HEK293 (cell line): ENCODE measurements at regions not wholly inside any gene's neighbourhood (a gene's known extent, or its start where the extent isn't known, plus 50 kb on each side); places are given as distances from the start of the nearest gene placed in this dataset.

Experiments
- CTCF ChIA-PET: fragments of 350-600 bp; formaldehyde crosslinking; extraction: SDS; loops from one replicate; lab custom pipeline; 2021; ENCODE audit warnings: antibody characterized with exemption; lab: Yijun Ruan, JAX
- POLR2A ChIA-PET: fragments of 300-600 bp; formaldehyde crosslinking; extraction: SDS; loops from one replicate; lab custom pipeline; 2020; ENCODE audit warnings: antibody characterized with exemption, inconsistent platforms; lab: Yijun Ruan, JAX
- H3K27ac ChIP-seq: fragments of 200-500 bp; sonication (Bioruptor generic); 2 replicates; pipeline ENCODE4 v1.5.1; 2014; ENCODE audit warnings: low read depth, low read length, control low read depth, inconsistent platforms; ENCODE audit errors: extremely low read depth
- H3K36me3 ChIP-seq, 2 experiments: fragments of 200-500 bp in 1 of 2; sonication (Bioruptor generic) in 1 of 2; 1 replicate in 1 of 2; 2 replicates in 1 of 2; pipeline ENCODE4 v1.5.1; 2014 to 2017; ENCODE audit warnings: inconsistent platforms in 2 of 2, low read length in 2 of 2; ENCODE audit not compliant: control insufficient read depth in 2 of 2, insufficient read depth in 1 of 2
- H3K4me1 ChIP-seq: fragments of 200-500 bp; sonication (Bioruptor generic); 2 replicates; pipeline ENCODE4 v1.5.1; 2014; ENCODE audit warnings: mild to moderate bottlenecking, low read length, inconsistent platforms; ENCODE audit not compliant: control insufficient read depth, insufficient read depth
- H3K4me3 ChIP-seq: 2 replicates; pipeline ENCODE4 v1.5.1; 2011; ENCODE audit warnings: low read depth, mild to moderate bottlenecking, control low read depth, low read length, moderate library complexity
- H3K9me3 ChIP-seq: fragments of 200-500 bp; sonication (Bioruptor generic); 2 replicates; pipeline ENCODE4 v1.5.1; 2014; ENCODE audit warnings: low read depth, low read length, inconsistent platforms; ENCODE audit not compliant: control insufficient read depth, insufficient read depth
- BCL11A ChIP-seq: fragments of 450-650 bp; formaldehyde crosslinking; IDR thresholded peaks from 2 replicates; pipeline ENCODE4 v1.5.1; 2016; ENCODE audit warnings: low read depth, missing biosample characterization, missing genetic modification characterization
- KLF8 ChIP-seq: fragments of 450-650 bp; formaldehyde crosslinking; IDR thresholded peaks from 2 replicates; pipeline ENCODE4 v1.5.1; 2016; ENCODE audit warnings: missing biosample characterization, missing genetic modification characterization
- OSR2 ChIP-seq: fragments of 450-650 bp; formaldehyde crosslinking; IDR thresholded peaks from 2 replicates; pipeline ENCODE4 v1.5.1; 2016; ENCODE audit warnings: missing biosample characterization, missing genetic modification characterization
- ZBTB7A ChIP-seq: fragments of 450-650 bp; formaldehyde crosslinking; IDR thresholded peaks from 2 replicates; pipeline ENCODE4 v1.5.1; 2016; ENCODE audit warnings: low read depth, missing biosample characterization, missing genetic modification characterization
- ZNF121 ChIP-seq: fragments of 450-650 bp; formaldehyde crosslinking; IDR thresholded peaks from 2 replicates; pipeline ENCODE4 v1.5.1; 2016; ENCODE audit warnings: missing biosample characterization, missing genetic modification characterization
- ZNF133 ChIP-seq: fragments of 450-650 bp; formaldehyde crosslinking; IDR thresholded peaks from 2 replicates; pipeline ENCODE4 v1.5.1; 2016; ENCODE audit warnings: missing biosample characterization, missing genetic modification characterization
- ZNF2 ChIP-seq: fragments of 450-650 bp; formaldehyde crosslinking; IDR thresholded peaks from 2 replicates; pipeline ENCODE4 v1.5.1; 2016; ENCODE audit warnings: missing biosample characterization, missing genetic modification characterization
- ZNF274 ChIP-seq, 2 experiments: fragments of 200-500 bp in 1 of 2; fragments of 450-650 bp in 1 of 2; sonication (Bioruptor generic) in 1 of 2; formaldehyde crosslinking in 1 of 2; IDR thresholded peaks; 2 replicates each; pipeline versions ENCODE4 v1.5.1 to v1.6.1; 2014 to 2016; ENCODE audit warnings: borderline replicate concordance in 1 of 2, inconsistent platforms in 1 of 2, low read length in 1 of 2, missing biosample characterization in 1 of 2, missing genetic modification characterization in 1 of 2
- ZNF510 ChIP-seq: fragments of 450-650 bp; formaldehyde crosslinking; IDR thresholded peaks from 2 replicates; pipeline ENCODE4 v1.5.1; 2018; ENCODE audit warnings: mild to moderate bottlenecking, missing genetic modification characterization, missing biosample characterization; ENCODE audit not compliant: insufficient replicate concordance
- ZNF544 ChIP-seq: fragments of 450-650 bp; formaldehyde crosslinking; IDR thresholded peaks from 2 replicates; pipeline ENCODE4 v1.5.0; 2017; ENCODE audit warnings: missing biosample characterization, missing genetic modification characterization
- ZNF623 ChIP-seq: fragments of 450-650 bp; formaldehyde crosslinking; IDR thresholded peaks from 2 replicates; pipeline ENCODE4 v1.5.1; 2016; ENCODE audit warnings: missing biosample characterization, missing genetic modification characterization
- ZNF626 ChIP-seq: fragments of 450-650 bp; sonication (Bioruptor Pico); formaldehyde crosslinking; IDR thresholded peaks from 2 replicates; pipeline ENCODE4 v1.5.1; 2018; ENCODE audit warnings: missing biosample characterization, missing genetic modification characterization, inconsistent platforms
- ZNF664 ChIP-seq: fragments of 450-650 bp; formaldehyde crosslinking; IDR thresholded peaks from 2 replicates; pipeline ENCODE4 v1.5.1; 2016; ENCODE audit warnings: missing biosample characterization, missing genetic modification characterization
- ZNF768 ChIP-seq: fragments of 450-650 bp; formaldehyde crosslinking; IDR thresholded peaks from 2 replicates; pipeline ENCODE4 v1.5.1; 2018; ENCODE audit warnings: missing biosample characterization, mild to moderate bottlenecking, missing genetic modification characterization
- ZNF837 ChIP-seq: fragments of 450-650 bp; formaldehyde crosslinking; IDR thresholded peaks from 2 replicates; pipeline ENCODE4 v1.5.1; 2016; ENCODE audit warnings: missing biosample characterization, missing genetic modification characterization
- ZNF843 ChIP-seq: fragments of 450-650 bp; formaldehyde crosslinking; IDR thresholded peaks from 2 replicates; pipeline ENCODE4 v1.5.1; 2016; ENCODE audit warnings: missing biosample characterization, missing genetic modification characterization
- TF ChIP-seq, protein P1 (sequence below): fragments of 450-650 bp; formaldehyde crosslinking; IDR thresholded peaks from 2 replicates; pipeline ENCODE4 v1.5.1; 2017; ENCODE audit warnings: missing biosample characterization, missing genetic modification characterization
- TF ChIP-seq, protein P2 (sequence below): fragments of 450-650 bp; formaldehyde crosslinking; IDR thresholded peaks from 2 replicates; pipeline ENCODE4 v1.5.1; 2017; ENCODE audit warnings: missing biosample characterization, missing genetic modification characterization
- TF ChIP-seq, protein P3 (sequence below): fragments of 450-650 bp; formaldehyde crosslinking; IDR thresholded peaks from 2 replicates; pipeline ENCODE4 v1.5.1; 2016; ENCODE audit warnings: missing biosample characterization, missing genetic modification characterization

DNA sequence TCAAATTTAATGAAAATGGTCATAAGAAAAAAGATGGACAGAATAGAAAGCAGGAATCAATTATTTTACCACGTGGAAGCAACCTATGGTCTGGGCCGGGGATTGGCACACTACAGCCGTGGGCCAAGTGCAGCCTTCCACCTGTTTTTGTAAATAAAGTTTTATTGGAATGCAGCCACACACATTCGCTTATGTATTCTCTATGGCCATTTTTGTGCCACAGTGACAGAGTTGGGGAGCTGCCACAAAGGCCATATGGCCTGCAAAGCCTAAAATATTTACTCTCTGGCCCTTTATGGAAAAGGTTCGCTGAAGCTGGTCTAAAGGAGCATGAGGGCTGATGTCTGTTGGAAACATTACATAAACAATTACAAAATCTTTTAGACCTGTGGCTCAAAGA, 144.8 kb downstream of the TMCO5A start:
- POLR2A ChIA-PET = no interaction called here
- H3K27ac ChIP-seq = no peak overlapping the region
- no peaks in the 10 kb centered on the region for H3K9me3 ChIP-seq
- no peaks in the 10 kb centered on the region for H3K4me1 ChIP-seq
- H3K36me3 ChIP-seq = no peaks in the 10 kb centered on the region
- CTCF ChIA-PET = no interaction called here
- TF ChIP-seq OSR2 (tag by site-specific recombination) (no peak), ZNF274 (IDR thresholded peaks at IDR 0.05; ENCODE audit: low read length) (no peak), ZNF274 (tag by site-specific recombination; IDR thresholded peaks at IDR 0.05; ENCODE audit: borderline replicate concordance) (no peak), ZNF664 (tag by site-specific recombination) (no peak), ZBTB7A (tag by site-specific recombination) (no peak), ZNF510 (tag by site-specific recombination) (no peak), ZNF623 (tag by site-specific recombination) (no peak), ZNF843 (no peak), ZNF768 (tag by site-specific recombination) (no peak)
- TF ChIP-seq, protein P1, sequence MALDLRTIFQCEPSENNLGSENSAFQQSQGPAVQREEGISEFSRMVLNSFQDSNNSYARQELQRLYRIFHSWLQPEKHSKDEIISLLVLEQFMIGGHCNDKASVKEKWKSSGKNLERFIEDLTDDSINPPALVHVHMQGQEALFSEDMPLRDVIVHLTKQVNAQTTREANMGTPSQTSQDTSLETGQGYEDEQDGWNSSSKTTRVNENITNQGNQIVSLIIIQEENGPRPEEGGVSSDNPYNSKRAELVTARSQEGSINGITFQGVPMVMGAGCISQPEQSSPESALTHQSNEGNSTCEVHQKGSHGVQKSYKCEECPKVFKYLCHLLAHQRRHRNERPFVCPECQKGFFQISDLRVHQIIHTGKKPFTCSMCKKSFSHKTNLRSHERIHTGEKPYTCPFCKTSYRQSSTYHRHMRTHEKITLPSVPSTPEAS (tag by site-specific recombination) = no peak
- no peak overlapping the region for H3K4me3 ChIP-seq

DNA sequence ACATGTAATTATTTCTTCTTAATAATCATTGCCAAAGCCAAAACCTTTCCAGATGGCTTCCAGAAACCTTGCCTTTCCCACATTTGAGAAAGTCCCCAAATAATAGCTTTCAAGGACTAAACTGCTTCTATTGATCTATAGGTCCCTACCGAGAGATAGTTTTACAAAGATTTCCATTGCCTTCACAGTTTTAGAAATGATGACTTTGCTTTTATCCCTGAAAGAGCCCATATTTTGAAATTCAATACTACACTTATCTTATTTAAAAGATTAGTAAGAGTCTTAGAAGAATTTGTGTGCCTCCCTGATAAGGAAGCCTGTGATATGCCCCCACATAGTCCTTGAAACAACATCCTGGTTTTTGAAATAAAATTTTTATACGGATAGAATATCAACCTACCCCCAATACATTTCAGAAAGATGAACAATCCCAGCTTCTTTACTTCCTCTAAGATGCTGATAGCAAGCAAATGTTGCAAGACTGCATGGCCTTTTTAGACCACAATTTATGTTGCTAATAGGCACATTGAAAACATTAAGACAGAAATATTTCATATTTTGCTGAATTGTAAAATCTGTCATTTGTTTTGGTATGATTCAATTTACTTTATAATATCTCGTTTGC, 146.3 kb downstream of the TMCO5A start:
- Histone ChIP-seq H3K36me3 (no peaks in the 10 kb centered on the region), H3K4me1 (no peaks in the 10 kb centered on the region), H3K9me3 (no peaks in the 10 kb centered on the region)
- POLR2A ChIA-PET = no interaction called here
- CTCF ChIA-PET = no interaction called here
- TF ChIP-seq ZNF544 (no peak), ZNF626 (tag by site-specific recombination) (no peak), KLF8 (tag by site-specific recombination) (no peak), ZNF837 (tag by site-specific recombination) (no peak), ZNF2 (no peak)
- TF ChIP-seq, protein P2, sequence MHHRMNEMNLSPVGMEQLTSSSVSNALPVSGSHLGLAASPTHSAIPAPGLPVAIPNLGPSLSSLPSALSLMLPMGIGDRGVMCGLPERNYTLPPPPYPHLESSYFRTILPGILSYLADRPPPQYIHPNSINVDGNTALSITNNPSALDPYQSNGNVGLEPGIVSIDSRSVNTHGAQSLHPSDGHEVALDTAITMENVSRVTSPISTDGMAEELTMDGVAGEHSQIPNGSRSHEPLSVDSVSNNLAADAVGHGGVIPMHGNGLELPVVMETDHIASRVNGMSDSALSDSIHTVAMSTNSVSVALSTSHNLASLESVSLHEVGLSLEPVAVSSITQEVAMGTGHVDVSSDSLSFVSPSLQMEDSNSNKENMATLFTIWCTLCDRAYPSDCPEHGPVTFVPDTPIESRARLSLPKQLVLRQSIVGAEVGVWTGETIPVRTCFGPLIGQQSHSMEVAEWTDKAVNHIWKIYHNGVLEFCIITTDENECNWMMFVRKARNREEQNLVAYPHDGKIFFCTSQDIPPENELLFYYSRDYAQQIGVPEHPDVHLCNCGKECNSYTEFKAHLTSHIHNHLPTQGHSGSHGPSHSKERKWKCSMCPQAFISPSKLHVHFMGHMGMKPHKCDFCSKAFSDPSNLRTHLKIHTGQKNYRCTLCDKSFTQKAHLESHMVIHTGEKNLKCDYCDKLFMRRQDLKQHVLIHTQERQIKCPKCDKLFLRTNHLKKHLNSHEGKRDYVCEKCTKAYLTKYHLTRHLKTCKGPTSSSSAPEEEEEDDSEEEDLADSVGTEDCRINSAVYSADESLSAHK = no peak
- TF ChIP-seq, all 188 proteins: peak for 0
- no peak overlapping the region for H3K4me3 ChIP-seq
- no peak overlapping the region for H3K27ac ChIP-seq

DNA sequence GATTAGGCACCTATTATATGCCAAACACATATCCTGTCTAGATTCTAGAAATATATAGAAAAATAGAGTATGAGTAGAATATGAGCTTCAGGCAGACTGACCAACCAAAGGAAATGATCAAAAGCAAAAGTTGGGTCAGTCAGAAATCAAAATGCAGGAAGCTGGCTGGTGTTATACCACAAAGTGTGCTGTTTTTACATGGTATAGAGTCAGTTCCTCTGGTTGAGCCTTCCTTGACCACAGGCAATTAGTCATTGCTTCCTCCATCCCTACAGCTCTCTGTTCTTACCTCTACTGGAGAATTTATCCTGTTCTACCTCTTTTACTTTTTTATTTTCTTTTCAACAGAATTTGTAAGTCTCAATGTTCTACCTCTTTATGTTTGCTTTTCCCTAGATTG, 149.8 kb downstream of the TMCO5A start:
- CTCF ChIA-PET = interaction anchor here (0.6 to 0.7 kb wide), 2 partner anchors 1318 to 1488 kb away, joined by 3 read pairs; no protein-coding TSS in a partner anchor
- no peak overlapping the region for H3K27ac ChIP-seq
- POLR2A ChIA-PET = no interaction called here
- no peak overlapping the region for H3K4me3 ChIP-seq
- TF ChIP-seq, protein P3, sequence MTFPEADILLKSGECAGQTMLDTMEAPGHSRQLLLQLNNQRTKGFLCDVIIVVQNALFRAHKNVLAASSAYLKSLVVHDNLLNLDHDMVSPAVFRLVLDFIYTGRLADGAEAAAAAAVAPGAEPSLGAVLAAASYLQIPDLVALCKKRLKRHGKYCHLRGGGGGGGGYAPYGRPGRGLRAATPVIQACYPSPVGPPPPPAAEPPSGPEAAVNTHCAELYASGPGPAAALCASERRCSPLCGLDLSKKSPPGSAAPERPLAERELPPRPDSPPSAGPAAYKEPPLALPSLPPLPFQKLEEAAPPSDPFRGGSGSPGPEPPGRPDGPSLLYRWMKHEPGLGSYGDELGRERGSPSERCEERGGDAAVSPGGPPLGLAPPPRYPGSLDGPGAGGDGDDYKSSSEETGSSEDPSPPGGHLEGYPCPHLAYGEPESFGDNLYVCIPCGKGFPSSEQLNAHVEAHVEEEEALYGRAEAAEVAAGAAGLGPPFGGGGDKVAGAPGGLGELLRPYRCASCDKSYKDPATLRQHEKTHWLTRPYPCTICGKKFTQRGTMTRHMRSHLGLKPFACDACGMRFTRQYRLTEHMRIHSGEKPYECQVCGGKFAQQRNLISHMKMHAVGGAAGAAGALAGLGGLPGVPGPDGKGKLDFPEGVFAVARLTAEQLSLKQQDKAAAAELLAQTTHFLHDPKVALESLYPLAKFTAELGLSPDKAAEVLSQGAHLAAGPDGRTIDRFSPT = no peak
- no peak for TF ChIP-seq BCL11A (tag by site-specific recombination)
- no peak for TF ChIP-seq ZNF121 (tag by site-specific recombination)
- TF ChIP-seq ZNF133 (tag by site-specific recombination) = no peak
- H3K4me1 ChIP-seq = no peaks in the 10 kb centered on the region
- H3K9me3 ChIP-seq = no peaks in the 10 kb centered on the region
- no peaks in the 10 kb centered on the region for H3K36me3 ChIP-seq
